ENCODE measurements at regions not wholly inside any gene's neighbourhood (a gene's known extent, or its start where the extent isn't known, plus 50 kb on each side); places are given as distances from the start of the nearest gene placed in this dataset.
A peak's percentile ranks its signal among the peaks of the same experiment; 100 is the strongest.

GRCh38 chr12:107352347-107353081 lies 259.2 kb upstream of the CRY1 start (continued):
- TF ChIP-seq ZNF512B (CRISPR knock-in tag; IDR thresholded peaks at IDR 0.05; ENCODE audit: borderline replicate concordance) (no peak), SOX13 (IDR thresholded peaks at IDR 0.05) (peak; percentile 69; the same call in 1 of the 2 replicates), SOX13 (CRISPR knock-in tag; conservative IDR thresholded peaks at IDR 0.05 in 1 of 2, IDR thresholded peaks at IDR 0.05 in 1 of 2) (peak in 1 of 2 experiments; percentile 89; a peak in 2 of 4 replicates), SALL1 (CRISPR knock-in tag; IDR thresholded peaks at IDR 0.05) (peak; percentile 96), ZNF549 (CRISPR knock-in tag; IDR thresholded peaks at IDR 0.05) (no peak), ARNTL (CRISPR knock-in tag; IDR thresholded peaks at IDR 0.05) (no peak), AKNA (CRISPR knock-in tag; IDR thresholded peaks at IDR 0.05; ENCODE audit: borderline replicate concordance) (no peak), NCOA1 (CRISPR knock-in tag; IDR thresholded peaks at IDR 0.05) (no peak), HHEX (CRISPR knock-in tag; IDR thresholded peaks at IDR 0.05) (peak; percentile 58; the same call in 1 of the 2 replicates), FUBP1 (CRISPR knock-in tag; IDR thresholded peaks at IDR 0.05; ENCODE audit: borderline replicate concordance) (no peak), AGO1 (IDR thresholded peaks at IDR 0.05; ENCODE audit: low read depth, low read length, poor library complexity, severe bottlenecking) (no peak), ZSCAN25 (CRISPR knock-in tag; IDR thresholded peaks at IDR 0.05) (0 out of 2 replicates have a peak, but pooled peaks have one; percentile 21), STAG1 (CRISPR knock-in tag; IDR thresholded peaks at IDR 0.05) (no peak), CENPBD1 (CRISPR knock-in tag; IDR thresholded peaks at IDR 0.05; ENCODE audit: borderline replicate concordance, low read depth) (no peak), ZNF766 (CRISPR knock-in tag; IDR thresholded peaks at IDR 0.05; ENCODE audit: borderline replicate concordance) (no peak)
